HG02588 (cell line): ENCODE measurements at regions not wholly inside any gene's neighbourhood (a gene's known extent, or its start where the extent isn't known, plus 50 kb on each side); places are given as distances from the start of the nearest gene placed in this dataset.
"Not testable (repeated sequence)": the region's sequence is repeated elsewhere in the genome, so short reads cannot be mapped to it uniquely, and the experiment has no call there.

Source experiments
- ATAC-seq: cut with Tn5 transposase; IDR thresholded peaks from one replicate; pipeline ENCODE4 v1.9.1; 2021; ENCODE audit warnings: mild to moderate bottlenecking, moderate library complexity; ENCODE audit not compliant: unreplicated experiment

DNA sequence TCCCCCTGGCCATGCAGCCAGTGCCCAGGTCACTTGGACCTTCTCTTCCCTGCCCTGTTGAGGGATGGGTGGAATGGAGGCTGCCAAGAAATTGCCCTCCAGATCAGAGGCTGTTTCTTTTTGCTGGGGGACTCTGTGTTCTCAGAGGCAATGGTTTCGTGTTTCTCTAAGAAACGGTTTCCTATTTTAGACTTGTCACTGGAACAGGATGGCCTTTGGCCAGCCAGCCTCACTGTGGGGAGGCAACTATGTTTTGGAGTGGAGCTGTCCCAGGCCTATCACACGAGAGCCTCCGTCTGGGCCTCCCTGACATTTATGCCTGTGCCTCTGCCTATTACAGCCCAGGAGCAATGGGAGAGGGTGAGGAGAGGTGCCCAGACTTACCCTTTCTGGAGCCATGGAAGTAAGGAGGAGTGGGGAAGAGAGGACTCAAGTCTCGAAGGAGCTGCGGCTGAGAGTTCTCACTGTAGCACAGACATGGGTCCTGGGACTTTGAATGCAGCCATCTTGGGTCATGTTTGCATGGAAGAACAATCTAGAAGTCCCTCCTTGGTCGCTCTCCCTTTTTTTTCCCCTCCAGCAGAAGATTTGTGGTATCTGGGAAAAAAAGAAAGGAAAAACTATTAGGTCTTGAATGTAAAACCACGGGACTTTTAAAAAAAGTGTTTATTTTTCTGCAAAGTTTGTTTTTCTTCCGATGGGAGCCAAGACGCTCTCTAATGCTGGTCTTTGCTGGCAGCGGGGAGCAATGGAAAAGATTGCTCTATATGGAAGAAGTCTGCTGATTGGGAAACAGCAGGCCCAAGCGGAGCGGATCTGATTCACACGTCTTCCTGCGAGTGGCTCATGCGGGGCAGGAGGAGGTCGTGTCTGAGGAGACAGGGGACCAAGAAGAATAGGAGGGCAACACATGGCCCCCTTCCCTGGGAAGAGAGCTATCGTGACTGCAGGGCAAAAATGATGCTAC, 219.2 kb downstream of the FOXD2 start:
- no peak for ATAC-seq

DNA sequence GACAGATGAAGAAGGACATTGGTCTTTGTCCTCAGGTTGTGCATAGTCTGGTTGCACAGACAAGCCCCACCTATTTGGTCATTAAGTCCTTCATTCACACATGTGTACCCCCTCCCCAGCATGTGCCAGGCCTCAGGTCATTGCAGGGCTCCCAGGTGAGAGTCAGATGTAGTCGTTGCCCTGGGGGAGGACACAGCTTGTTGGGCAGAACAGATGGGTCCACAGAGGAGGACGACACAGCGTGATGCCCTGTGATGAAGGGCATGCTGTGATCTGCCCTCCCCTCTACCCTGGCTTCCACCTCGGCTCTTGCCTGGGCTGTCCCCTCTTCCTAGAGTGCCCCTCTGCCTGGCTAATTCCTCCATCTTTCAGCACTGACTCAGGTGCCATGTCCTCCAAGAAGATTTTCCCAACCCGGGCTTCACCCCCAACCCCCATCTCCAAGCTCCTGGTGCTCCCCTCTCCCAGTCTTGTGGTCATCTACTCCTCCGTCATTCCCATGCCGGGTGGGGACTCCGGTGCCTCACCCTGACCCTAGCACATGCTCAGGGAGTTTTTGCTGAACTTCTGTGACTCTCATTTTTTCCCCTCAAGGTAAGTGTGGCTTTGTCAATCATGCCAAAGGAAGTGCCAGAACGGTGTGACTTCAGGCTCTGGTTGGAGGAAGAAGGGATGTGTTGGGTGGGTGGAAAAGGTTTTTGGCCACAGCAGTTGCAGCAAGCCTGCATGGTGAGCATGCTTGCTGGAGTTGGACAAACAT, 220.5 kb downstream of the FOXD2 start:
- ATAC-seq: no peak

DNA sequence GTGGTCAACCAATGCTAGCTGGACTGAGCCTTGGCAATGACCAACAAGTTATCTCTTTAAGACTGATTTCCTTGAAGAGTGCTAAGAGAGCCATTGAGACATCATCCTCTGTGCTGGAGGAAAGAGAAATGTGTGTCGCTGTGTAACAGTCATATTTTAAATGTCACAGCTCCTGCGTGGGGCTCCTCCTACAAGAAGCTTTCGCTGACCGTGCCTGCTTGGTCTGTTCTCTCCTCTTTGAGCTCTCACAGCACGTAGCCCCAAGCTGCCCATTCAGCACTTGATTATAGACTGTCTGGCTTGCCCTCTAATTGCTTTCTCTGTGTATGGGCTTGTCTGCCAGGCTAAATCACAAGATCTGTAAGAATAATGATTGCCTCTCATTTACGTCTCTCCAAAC, 221.3 kb downstream of the FOXD2 start:
- no peak for ATAC-seq

DNA sequence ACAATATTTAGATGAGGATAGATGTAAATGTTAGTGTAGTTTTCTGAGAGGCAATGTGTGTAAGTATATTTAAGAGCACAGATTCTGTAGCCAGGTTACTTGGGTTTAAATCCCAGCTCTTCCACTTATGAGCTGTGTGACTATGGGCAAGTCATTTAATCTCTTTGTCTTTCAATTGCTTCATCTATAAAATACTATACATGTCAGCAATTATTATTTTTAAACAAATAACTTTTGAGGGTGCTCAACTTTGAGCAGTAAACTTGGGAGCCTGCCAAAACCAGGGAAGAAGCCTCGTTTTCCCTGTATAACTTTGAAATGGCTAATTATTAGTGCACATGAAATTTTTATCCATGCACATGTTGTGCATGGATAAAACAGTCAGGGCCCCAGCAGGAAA, 222.8 kb downstream of the FOXD2 start:
- ATAC-seq: no peak

DNA sequence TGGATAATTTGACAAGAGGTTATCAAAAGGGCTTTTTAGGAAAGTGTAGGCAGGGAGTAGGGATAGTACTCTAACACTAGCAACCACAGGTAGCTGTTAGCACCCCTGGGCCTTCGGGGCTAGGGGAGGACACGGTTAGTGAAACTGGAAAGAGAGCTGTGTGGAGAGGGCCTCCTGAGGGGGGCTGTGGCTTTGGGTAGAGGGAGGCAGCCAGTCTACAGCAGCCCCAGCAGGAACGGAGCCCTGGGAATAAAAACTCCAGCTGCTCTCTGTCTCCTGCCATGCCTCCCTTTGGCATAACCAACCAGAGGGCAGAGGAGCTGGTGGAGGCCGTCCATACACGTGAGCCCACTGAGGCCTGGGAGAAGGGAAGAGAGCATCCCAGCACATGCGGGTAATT, 223.2 kb downstream of the FOXD2 start:
- ATAC-seq: no peak

DNA sequence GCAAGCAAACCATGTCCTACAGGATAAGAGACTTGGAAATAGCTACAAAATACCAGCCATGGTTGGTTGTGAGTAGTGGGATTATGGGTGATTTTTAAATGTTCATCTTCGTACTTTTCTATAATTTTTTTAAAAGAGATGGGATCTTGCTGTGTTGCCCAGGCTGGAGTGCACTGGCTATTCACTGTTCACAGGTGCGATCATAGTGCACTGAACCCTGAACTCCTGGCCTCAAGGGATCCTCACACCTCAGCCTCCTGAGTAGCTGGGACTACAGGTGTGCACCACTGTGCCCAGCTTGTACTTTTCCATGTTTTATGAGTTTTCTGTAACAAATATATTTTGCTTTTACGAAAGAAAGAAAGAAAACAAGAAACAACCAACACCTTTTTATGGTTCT, 224.2 kb downstream of the FOXD2 start:
- no peak for ATAC-seq

DNA sequence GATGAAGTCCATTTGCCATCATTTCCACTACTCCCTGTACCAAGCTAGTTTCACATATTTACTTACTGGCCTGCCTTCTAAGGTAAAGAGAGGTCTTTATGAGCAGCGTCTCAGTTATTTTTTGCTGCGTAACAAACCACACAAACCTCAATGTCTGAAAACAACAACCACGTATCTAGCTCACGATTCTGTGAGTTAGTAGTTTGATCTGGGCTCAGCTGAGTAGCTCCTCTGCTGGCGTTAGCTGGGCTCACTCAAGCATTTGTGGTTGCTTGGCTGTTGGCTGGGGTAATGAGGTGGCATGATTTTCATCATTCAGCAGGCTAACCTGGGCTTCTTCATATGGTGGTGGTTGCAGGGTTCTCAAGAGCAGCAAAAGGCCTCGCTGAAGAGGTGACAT, 225.4 kb downstream of the FOXD2 start:
- ATAC-seq: no peak

DNA sequence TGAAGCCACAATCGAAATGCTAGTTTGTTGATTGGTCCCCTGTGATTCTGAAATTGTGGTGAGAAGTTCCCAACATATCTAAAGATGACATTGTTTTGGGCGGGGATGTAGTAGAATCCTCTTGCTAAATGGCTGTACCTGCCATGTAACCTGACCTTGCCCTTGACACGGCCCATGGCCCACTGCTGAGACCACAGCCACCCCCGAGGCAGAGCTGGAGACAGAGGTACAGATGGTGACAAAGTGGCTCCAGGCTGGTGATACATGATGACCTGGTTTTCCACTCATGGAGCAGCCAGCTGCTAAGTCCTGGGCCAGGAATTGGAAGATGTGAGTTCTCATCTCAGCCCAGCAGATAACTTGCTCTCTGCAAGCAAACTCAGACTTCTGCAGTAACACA, 226.5 kb downstream of the FOXD2 start:
- no peak for ATAC-seq

DNA sequence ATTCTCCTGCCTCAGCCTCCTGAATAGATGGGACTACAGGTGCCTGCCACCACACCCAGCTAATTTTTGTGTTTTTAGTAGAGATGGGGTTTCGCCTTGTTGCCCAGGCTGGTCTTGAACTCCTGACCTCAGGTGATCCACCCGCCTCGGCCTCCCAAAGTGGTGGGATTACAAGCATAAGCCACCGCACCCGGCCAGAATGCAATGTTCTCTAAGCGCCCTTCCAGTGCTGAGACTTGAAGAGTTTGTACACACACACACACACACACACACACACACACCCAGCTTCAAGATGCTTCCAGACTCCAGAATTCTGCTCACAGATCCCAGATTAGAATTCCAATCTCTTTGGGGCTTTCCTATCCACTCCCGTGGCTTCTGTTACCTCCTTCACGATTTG, 227.1 kb downstream of the FOXD2 start:
- not testable (repeated sequence) for ATAC-seq

DNA sequence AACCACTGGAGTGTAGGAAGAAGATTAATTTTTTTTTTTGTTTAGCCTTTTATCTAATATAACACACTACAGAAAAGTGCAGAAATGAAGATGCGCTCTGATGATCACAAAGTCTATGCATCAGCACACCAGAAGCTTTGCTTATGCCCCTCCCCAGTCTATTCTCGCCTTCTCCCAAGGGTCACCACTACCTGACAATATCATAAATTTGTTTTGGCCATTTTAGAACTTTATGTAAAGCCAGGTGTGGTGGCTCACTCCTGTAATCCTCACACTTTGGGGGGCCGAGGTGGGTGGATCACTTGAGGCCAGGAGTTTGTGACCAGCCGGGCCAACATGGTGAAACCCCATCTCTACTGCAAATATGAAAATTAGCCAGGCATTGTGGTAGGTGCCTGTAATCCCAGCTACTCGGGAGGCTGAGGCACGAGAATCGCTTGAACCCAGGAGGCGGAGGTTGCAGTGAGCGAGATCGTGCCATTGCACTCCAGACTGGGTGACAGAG, 231.3 kb downstream of the FOXD2 start:
- ATAC-seq: no peak

DNA sequence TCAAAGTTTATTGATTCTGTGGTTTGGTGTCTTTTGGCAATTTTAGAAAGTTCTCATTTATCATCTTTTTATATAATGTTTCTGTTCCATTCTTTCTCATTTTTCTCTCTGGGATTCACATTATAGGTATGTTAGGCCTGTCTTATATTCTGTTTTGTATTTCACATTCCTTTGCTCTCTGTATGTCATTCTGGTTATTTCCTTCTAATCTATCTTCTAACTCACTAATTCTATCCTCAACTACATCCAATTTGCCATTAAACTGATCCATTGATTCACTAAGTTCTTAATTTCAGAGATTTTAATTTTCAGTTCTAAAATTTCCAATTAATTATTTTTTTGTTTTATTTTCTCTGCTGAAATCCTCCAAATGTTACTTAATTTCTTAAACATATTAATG, 234.8 kb downstream of the FOXD2 start:
- ATAC-seq: no peak

DNA sequence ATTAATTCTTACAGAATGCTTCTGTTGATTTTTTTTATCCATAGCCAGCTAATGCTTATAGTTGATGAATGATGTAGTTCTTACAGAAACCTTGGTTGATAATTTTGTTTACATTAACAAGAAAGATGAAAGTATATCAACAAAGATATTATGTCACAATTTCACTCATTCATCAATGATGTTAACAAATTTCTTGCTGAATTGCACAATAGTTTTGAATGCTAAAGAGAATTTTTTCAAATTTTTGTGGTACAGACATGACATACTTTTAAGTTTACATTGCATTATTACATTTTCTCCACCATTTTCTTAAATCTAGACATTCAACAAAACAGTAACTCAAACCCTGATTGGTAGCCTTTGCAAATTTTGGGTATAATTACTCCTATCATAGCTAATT, 236.3 kb downstream of the FOXD2 start:
- ATAC-seq: no peak

DNA sequence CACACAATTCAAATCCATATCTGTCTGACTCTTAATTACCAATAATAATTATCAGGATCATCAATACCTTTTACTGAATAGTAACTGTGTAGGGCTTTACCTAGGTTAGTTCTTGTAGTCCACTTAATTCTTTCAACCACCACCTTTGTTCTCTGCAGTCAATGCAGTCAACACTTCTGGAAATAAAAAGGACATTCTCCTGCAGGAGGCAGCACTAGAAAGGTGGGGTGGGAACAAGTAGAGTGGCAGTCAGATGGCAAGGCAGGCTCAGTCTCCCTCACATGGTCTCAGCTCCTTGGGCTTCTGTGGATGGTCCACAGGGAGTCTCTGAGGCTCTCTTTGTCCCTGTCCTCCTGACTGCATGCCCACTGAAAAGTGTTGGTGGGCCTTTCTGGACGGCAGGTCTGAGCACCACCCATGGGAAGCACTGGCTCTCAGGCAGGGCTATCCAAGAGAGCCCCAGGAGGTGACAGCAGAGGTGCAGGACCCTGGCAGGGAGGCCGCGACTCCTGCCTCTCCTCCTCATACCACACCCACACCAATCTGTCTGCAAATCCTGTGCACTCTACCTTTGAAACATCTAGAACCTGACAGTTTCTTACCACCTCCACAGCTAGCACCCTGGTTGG, 237.3 kb downstream of the FOXD2 start:
- no peak for ATAC-seq

DNA sequence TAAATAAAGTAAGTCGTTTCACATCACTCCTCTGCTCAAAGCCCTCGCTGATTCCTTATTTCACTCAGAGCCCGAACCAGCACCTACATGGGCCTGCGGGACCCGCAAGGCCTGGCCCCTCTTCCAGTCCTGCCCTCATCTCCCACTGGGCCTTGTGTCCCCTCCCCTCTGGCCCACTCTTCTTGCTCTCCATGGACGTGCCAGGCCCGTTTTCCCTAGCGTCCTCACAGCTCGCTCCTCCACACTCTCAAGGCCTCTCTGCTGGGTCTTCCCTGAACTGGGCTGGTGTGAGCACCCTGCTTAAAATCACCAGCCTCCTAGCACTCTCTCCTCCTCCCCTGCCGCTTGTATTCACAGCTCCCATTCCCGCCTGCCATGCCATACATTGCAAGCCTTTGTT, 237.9 kb downstream of the FOXD2 start:
- ATAC-seq: no peak

DNA sequence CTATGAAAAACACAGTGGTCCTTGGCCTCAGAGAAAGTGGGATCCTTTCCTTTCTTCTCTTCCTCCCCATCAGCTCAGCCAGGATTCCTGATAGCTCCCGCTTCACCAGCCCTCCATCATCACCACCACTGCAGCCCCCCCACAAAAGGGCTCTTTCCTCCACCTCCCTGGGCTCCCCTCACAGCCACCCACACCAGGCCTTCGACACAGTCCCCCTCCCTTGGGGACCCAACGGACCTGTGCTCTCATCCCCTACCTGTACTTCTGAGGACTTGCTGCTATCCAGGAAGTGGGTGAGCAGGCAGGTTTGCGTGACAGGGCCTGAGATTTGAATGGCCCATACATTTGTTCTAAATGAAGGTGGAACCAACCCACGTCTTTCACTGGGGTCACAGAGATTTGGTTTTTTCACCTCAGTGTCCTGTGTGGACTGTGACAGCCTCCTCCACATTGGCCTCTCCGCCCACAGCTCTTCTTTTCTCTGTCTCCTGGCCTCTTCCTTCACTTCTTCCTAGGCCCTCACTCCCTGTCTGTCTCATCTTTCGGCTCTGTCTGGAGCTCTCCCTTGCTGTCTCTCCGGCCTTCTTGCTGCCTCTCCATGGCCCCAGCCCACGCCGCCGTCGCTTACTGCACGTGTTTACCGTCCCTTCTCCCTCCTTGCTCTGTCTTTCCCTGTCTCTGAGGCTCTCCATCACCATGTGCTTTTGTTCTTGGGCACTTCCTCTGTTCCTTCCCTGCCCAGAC, 238.6 kb downstream of the FOXD2 start:
- ATAC-seq: no peak

DNA sequence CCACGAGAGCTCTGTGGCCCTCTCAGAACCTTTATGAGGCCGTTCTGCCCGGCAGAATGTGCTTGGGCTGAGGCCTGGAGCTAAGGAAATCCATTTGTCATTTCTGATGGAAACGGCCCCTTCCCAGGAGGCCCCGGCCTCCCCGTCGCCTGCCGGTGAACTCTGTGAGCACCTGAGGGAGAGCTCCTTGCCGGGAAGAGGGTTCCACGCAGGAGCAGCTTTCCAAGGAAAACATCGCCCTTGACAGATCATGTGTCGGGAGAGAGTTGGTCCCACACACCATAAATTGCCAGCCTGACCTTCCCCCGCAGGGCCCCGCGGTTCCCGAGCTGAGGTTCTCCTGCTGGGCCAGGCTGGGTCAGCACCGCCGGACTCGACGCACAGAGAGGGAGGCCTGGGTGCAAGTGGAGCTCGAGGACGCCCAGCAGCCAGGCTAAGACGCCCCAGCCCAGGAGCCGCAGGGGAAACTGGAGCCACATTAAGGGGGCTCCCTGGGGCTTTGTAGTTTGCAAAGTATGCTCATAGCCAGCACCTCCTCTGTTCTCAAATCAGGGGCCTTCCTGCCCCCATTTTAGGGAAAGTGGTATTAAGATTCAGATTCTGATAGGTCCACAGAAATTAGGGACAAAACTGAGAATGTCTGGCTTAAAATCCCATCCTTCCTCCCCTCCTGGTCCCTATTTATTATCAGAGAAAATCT, 239.5 kb downstream of the FOXD2 start:
- no peak for ATAC-seq

DNA sequence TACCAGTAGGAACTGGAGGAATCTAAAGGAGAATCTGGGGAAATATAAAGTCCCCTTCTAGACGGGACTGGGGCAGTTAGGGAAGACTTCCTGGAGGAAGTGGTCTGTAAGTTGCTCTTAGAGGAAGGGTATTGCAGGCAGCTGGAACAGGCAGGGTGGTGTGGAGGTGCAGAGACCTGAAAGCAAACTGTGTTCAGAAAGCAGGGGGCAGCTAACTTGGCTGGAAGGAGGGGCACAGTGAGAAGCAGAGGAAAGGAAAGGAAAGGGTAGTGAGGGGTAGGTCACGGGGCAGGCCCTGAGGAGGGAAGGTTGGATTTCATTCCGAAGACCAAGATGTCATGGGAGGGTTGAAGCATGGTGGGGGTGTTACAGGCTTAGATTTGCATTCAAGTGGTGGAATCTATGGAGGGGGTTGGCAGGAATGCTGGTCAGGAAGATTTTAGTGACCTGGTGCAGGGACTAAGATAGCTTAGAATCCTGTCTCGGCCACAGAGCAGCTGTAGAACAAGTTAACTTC, 240.7 kb downstream of the FOXD2 start:
- no peak for ATAC-seq

DNA sequence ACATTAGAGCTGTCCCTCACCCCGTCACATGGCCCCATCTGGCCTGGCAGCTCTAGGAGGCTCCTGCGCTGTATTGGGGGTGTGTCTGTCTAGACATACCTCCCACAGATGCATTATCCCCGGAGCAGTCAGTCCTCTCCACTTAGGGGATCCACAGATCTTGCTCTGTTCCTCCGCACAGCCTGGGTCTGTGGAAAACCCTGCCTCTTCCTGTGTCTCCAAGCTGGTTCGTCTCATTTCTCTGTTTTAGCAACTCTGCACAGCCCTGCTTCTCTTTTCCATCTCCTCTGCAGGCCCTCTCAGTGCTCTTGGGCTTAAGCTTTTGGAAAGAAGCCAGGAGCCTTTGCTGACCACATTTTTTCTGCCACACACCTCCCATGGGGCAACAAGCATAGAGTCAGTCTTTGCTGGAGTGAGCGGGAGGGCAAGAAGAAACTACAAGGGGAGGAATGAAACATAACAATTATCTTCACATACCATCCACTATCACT, 241.5 kb downstream of the FOXD2 start:
- no peak for ATAC-seq

DNA sequence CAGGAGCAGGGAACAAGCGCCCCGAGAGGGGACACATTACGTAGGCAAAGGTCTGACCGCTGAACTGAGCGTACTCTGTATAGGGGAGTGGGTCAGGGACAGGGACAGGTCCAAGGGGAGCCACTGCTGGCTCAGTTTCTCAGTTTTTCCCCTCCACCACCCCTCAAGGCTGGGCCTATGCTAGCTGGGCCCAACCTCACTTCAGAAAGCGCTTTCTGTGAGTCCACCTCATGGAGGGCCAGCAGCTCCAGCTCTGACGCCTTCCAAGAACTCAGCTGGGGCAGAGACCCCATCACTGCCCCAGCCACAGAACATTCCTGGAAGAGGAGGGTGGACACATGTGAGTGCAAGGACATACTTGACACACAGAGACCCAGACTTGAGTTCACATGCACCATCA, 242.0 kb downstream of the FOXD2 start:
- ATAC-seq: no peak
